ENCODE measurements at regions not wholly inside any gene's neighbourhood (a gene's known extent, or its start where the extent isn't known, plus 50 kb on each side); places are given as distances from the start of the nearest gene placed in this dataset.

- ATAC-seq (no peak), DNase-seq (no peak)
- no peaks in the 10 kb centered on the region for H3F3A ChIP-seq (ENCODE audit: low read length, unreplicated experiment)
- intact Hi-C loops (cut with micrococcal nuclease) = no loop called here
- no peak overlapping the region for H2AFZ ChIP-seq (ENCODE audit: low read length)
- no peaks in the 10 kb centered on the region for H3K4me1 ChIP-seq (ENCODE audit: insufficient read depth, low read length)
- H3K27ac ChIP-seq (ENCODE audit: low read length) = no peak overlapping the region
- H3K4me3 ChIP-seq (ENCODE audit: low read length) = no peak overlapping the region
- H3K9me3 ChIP-seq (ENCODE audit: low read length) = no peaks in the 10 kb centered on the region
- no peaks in the 10 kb centered on the region for H4K20me1 ChIP-seq (ENCODE audit: low read length)
- H3K9ac ChIP-seq (ENCODE audit: low read length) = no peak overlapping the region
- TF ChIP-seq EZH2 (IDR thresholded peaks at IDR 0.05; ENCODE audit: low read length, unreplicated experiment) (no peak), CTCF (conservative IDR thresholded peaks at IDR 0.05; ENCODE audit: low read depth, low read length) (no peak), EZH2phosphoT487 (IDR thresholded peaks at IDR 0.05; ENCODE audit: borderline replicate concordance, low read length) (no peak)
- H3K79me2 ChIP-seq (ENCODE audit: low read length) = no peaks in the 10 kb centered on the region
- ChIA-PET CTCF (no interaction called here), POLR2A (ENCODE audit: unreplicated experiment) (no interaction called here)
- no peaks in the 10 kb centered on the region for H3K27me3 ChIP-seq (ENCODE audit: low read length)
- H3K4me2 ChIP-seq (ENCODE audit: low read length) = no peak overlapping the region
- H3K36me3 ChIP-seq (ENCODE audit: low read depth, low read length) = no peaks in the 10 kb centered on the region
- no TSS peak for BruUV-seq (replicated peaks)
- no peaks in the 10 kb centered on the region for H3K9me2 ChIP-seq (replicated peaks; ENCODE audit: low read length)
These were observed 365.9 kb downstream of the MMUT start for GRCh38 chr6:49097116-49097515.

- H3K36me3 ChIP-seq (ENCODE audit: low read depth, low read length) = no peaks in the 10 kb centered on the region
- ChIA-PET POLR2A (ENCODE audit: unreplicated experiment) (no interaction called here), CTCF (no interaction called here)
- H3K9me2 ChIP-seq (replicated peaks; ENCODE audit: low read length) = no peaks in the 10 kb centered on the region
- no peaks in the 10 kb centered on the region for H3F3A ChIP-seq (ENCODE audit: low read length, unreplicated experiment)
- no peak for TF ChIP-seq EZH2phosphoT487 (IDR thresholded peaks at IDR 0.05; ENCODE audit: borderline replicate concordance, low read length)
- no peak for TF ChIP-seq CTCF (conservative IDR thresholded peaks at IDR 0.05; ENCODE audit: low read depth, low read length)
- TF ChIP-seq EZH2 (IDR thresholded peaks at IDR 0.05; ENCODE audit: low read length, unreplicated experiment) = no peak
- H3K4me1 ChIP-seq (ENCODE audit: insufficient read depth, low read length) = no peaks in the 10 kb centered on the region
- no peaks in the 10 kb centered on the region for H3K79me2 ChIP-seq (ENCODE audit: low read length)
- no peak overlapping the region for H3K9ac ChIP-seq (ENCODE audit: low read length)
- intact Hi-C loops (cut with micrococcal nuclease) = no loop called here
- no peak overlapping the region for H3K4me2 ChIP-seq (ENCODE audit: low read length)
- no peak overlapping the region for H2AFZ ChIP-seq (ENCODE audit: low read length)
- no peak overlapping the region for H3K27ac ChIP-seq (ENCODE audit: low read length)
- DNase-seq = no peak
- no TSS peak for BruUV-seq (replicated peaks)
- no peaks in the 10 kb centered on the region for H4K20me1 ChIP-seq (ENCODE audit: low read length)
- H3K4me3 ChIP-seq (ENCODE audit: low read length) = no peak overlapping the region
- H3K27me3 ChIP-seq (ENCODE audit: low read length) = no peaks in the 10 kb centered on the region
- no peaks in the 10 kb centered on the region for H3K9me3 ChIP-seq (ENCODE audit: low read length)
- no peak for ATAC-seq
These were observed 374.4 kb downstream of the MMUT start for GRCh38 chr6:49088631-49089030.

GRCh38 chr6:49087369-49087768, 375.7 kb downstream of the MMUT start:
- ChIA-PET CTCF (no interaction called here), POLR2A (ENCODE audit: unreplicated experiment) (no interaction called here)
- Histone ChIP-seq H3K79me2 (ENCODE audit: low read length) (no peaks in the 10 kb centered on the region), H3K4me2 (ENCODE audit: low read length) (no peak overlapping the region), H3K27ac (ENCODE audit: low read length) (no peak overlapping the region), H3F3A (ENCODE audit: low read length, unreplicated experiment) (no peaks in the 10 kb centered on the region), H3K9me3 (ENCODE audit: low read length) (no peaks in the 10 kb centered on the region), H3K27me3 (ENCODE audit: low read length) (no peaks in the 10 kb centered on the region), H2AFZ (ENCODE audit: low read length) (no peak overlapping the region), H3K36me3 (ENCODE audit: low read depth, low read length) (no peaks in the 10 kb centered on the region), H4K20me1 (ENCODE audit: low read length) (no peaks in the 10 kb centered on the region), H3K4me1 (ENCODE audit: insufficient read depth, low read length) (no peaks in the 10 kb centered on the region), H3K4me3 (ENCODE audit: low read length) (no peak overlapping the region), H3K9me2 (replicated peaks; ENCODE audit: low read length) (no peaks in the 10 kb centered on the region), H3K9ac (ENCODE audit: low read length) (no peak overlapping the region)
- DNase-seq = no peak
- no peak for ATAC-seq
- no peak for TF ChIP-seq CTCF (conservative IDR thresholded peaks at IDR 0.05; ENCODE audit: low read depth, low read length)
- no peak for TF ChIP-seq EZH2 (IDR thresholded peaks at IDR 0.05; ENCODE audit: low read length, unreplicated experiment)
- TF ChIP-seq EZH2phosphoT487 (IDR thresholded peaks at IDR 0.05; ENCODE audit: borderline replicate concordance, low read length) = no peak
- BruUV-seq (replicated peaks) = no TSS peak
- intact Hi-C loops (cut with micrococcal nuclease) = no loop called here

Measured in PC-3 (cell line).